ENCODE measurements at regions not wholly inside any gene's neighbourhood (a gene's known extent, or its start where the extent isn't known, plus 50 kb on each side); places are given as distances from the start of the nearest gene placed in this dataset.
A peak's percentile ranks its signal among the peaks of the same experiment; 100 is the strongest.

GRCh38 chr6:85363870-85364269 lies 86.0 kb upstream of the NT5E start:
- H3K27ac Mint-ChIP-seq: no peak overlapping the region
- no peaks in the 10 kb centered on the region for H3K9me3 Mint-ChIP-seq
- H3K4me1 Mint-ChIP-seq: no peaks in the 10 kb centered on the region
- H3K36me3 Mint-ChIP-seq: no peaks in the 10 kb centered on the region
- ATAC-seq: no peak
- DNase-seq (ENCODE audit: low spot score): no peak
- ChIA-PET POLR2A (no interaction called here), CTCF (no interaction called here)
- H3K27me3 Mint-ChIP-seq (ENCODE audit: low read depth): no peaks in the 10 kb centered on the region; the same call in 1 of the 2 replicates
- TF ChIP-seq HMGA2 (CRISPR knock-in tag; IDR thresholded peaks at IDR 0.05) (peak; percentile 99), NR1H2 (CRISPR knock-in tag; IDR thresholded peaks at IDR 0.05) (no peak)
- no peak overlapping the region for H3K4me3 Mint-ChIP-seq

DNA sequence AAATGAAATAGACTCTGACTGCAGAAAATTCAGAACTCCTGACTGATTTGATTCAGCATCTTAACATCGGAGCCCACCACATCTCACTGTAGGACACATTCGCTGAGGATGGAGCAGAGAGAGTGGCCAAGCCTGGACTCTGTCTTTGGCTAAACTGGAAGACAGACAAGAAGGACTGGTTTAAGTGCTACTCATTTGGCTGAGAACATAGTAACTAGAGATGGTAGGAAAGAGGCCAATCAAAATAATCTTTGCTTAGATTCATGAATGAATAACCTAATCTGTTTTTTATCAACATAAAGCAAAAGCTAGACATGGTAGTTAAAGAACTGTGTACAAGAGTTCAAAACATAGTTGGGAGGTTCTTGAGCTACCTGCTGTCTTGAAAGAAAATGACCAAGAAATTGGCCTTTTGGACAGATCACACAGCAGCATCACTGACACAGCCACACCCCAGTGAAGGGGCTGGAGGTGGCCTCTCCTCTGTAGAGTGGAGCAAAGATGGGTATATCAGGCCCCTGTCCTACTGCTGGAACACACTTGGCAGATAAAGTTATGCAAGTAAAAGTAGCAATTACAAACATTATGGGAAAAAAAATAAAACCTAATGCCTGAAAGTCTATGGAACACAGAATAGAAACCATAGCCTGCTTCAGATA lies 87.1 kb upstream of the NT5E start:
- Mint-ChIP-seq H3K4me3 (no peak overlapping the region), H3K27me3 (ENCODE audit: low read depth) (no peaks in the 10 kb centered on the region; the same call in 1 of the 2 replicates), H3K36me3 (no peaks in the 10 kb centered on the region), H3K9me3 (no peaks in the 10 kb centered on the region), H3K27ac (no peak overlapping the region), H3K4me1 (no peaks in the 10 kb centered on the region)
- ChIA-PET CTCF (no interaction called here), POLR2A (no interaction called here)
- ATAC-seq: no peak
- DNase-seq (ENCODE audit: low spot score): no peak
- TF ChIP-seq, protein P1, sequence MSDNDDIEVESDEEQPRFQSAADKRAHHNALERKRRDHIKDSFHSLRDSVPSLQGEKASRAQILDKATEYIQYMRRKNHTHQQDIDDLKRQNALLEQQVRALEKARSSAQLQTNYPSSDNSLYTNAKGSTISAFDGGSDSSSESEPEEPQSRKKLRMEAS (CRISPR knock-in tag; IDR thresholded peaks at IDR 0.05): no peak
- TF ChIP-seq TEAD4 (CRISPR knock-in tag; IDR thresholded peaks at IDR 0.05): no peak
- TF ChIP-seq MLX (CRISPR knock-in tag; IDR thresholded peaks at IDR 0.05): no peak

GRCh38 chr6:85361643-85362014 lies 88.3 kb upstream of the NT5E start:
- CTCF ChIA-PET: interaction anchor here (3.4 kb wide), 1 partner anchor 121 kb away, joined by 25 read pairs; no protein-coding TSS in a partner anchor
- Mint-ChIP-seq H3K36me3 (no peaks in the 10 kb centered on the region), H3K27ac (no peak overlapping the region), H3K4me1 (no peaks in the 10 kb centered on the region), H3K4me3 (no peak overlapping the region), H3K9me3 (no peaks in the 10 kb centered on the region), H3K27me3 (ENCODE audit: low read depth) (no peaks in the 10 kb centered on the region)
- ATAC-seq: no peak
- POLR2A ChIA-PET: no interaction called here
- TF ChIP-seq MXD4 (CRISPR knock-in tag; IDR thresholded peaks at IDR 0.05; ENCODE audit: borderline replicate concordance) (no peak), SMAD3 (CRISPR knock-in tag; IDR thresholded peaks at IDR 0.05; ENCODE audit: borderline replicate concordance) (no peak), NFATC4 (CRISPR knock-in tag; IDR thresholded peaks at IDR 0.05) (no peak), ZNF317 (CRISPR knock-in tag; IDR thresholded peaks at IDR 0.05; ENCODE audit: borderline replicate concordance, low read depth) (no peak), ZSCAN18 (CRISPR knock-in tag; IDR thresholded peaks at IDR 0.05) (no peak), CREB1 (CRISPR knock-in tag; IDR thresholded peaks at IDR 0.05) (no peak), GTF2I (CRISPR knock-in tag; conservative IDR thresholded peaks at IDR 0.05) (no peak), NR3C1 (CRISPR knock-in tag; conservative IDR thresholded peaks at IDR 0.05; ENCODE audit: low read depth) (no peak), NR2C2 (CRISPR knock-in tag; IDR thresholded peaks at IDR 0.05) (no peak), ZNF263 (CRISPR knock-in tag; IDR thresholded peaks at IDR 0.05; ENCODE audit: low read depth) (no peak), ZNF232 (CRISPR knock-in tag; IDR thresholded peaks at IDR 0.05) (no peak), ATF3 (CRISPR knock-in tag; conservative IDR thresholded peaks at IDR 0.05) (no peak), RELA (CRISPR knock-in tag; IDR thresholded peaks at IDR 0.05; ENCODE audit: borderline replicate concordance) (no peak), TEAD4 (CRISPR knock-in tag; IDR thresholded peaks at IDR 0.05) (no peak)
- TF ChIP-seq, protein P2, sequence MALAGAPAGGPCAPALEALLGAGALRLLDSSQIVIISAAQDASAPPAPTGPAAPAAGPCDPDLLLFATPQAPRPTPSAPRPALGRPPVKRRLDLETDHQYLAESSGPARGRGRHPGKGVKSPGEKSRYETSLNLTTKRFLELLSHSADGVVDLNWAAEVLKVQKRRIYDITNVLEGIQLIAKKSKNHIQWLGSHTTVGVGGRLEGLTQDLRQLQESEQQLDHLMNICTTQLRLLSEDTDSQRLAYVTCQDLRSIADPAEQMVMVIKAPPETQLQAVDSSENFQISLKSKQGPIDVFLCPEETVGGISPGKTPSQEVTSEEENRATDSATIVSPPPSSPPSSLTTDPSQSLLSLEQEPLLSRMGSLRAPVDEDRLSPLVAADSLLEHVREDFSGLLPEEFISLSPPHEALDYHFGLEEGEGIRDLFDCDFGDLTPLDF (CRISPR knock-in tag; IDR thresholded peaks at IDR 0.05): no peak
- TF ChIP-seq, protein P3, sequence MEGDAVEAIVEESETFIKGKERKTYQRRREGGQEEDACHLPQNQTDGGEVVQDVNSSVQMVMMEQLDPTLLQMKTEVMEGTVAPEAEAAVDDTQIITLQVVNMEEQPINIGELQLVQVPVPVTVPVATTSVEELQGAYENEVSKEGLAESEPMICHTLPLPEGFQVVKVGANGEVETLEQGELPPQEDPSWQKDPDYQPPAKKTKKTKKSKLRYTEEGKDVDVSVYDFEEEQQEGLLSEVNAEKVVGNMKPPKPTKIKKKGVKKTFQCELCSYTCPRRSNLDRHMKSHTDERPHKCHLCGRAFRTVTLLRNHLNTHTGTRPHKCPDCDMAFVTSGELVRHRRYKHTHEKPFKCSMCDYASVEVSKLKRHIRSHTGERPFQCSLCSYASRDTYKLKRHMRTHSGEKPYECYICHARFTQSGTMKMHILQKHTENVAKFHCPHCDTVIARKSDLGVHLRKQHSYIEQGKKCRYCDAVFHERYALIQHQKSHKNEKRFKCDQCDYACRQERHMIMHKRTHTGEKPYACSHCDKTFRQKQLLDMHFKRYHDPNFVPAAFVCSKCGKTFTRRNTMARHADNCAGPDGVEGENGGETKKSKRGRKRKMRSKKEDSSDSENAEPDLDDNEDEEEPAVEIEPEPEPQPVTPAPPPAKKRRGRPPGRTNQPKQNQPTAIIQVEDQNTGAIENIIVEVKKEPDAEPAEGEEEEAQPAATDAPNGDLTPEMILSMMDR (IDR thresholded peaks at IDR 0.05): no peak
- DNase-seq (ENCODE audit: low spot score): no peak

All from WTC11 (cell line).